Posterior cingulate gyrus (tissue), 11 donors: ENCODE measurements at regions not wholly inside any gene's neighbourhood (a gene's known extent, or its start where the extent isn't known, plus 50 kb on each side); places are given as distances from the start of the nearest gene placed in this dataset.

ENCODE experiments used
- DNase-seq, 10 donors: peaks; one replicate each; pipeline versions ENCODE4 v3.0.0 to v3.0.0-alpha.2; 2020 to 2021; ENCODE audit warnings: mixed read lengths in 3 of 10
- intact Hi-C: fragments of 100-400 bp; cut with DNase I; formaldehyde crosslinking; loops from one replicate; pipeline ENCODE4 v1.15.1; 2023

- intact Hi-C loops: loop anchor here (5.0 kb wide), 2 partner anchors 77 to 712 kb away; partner anchors contain the start of gene ETS2
- no peak for DNase-seq
Observed at GRCh38 chr21:38729754-38730379, 75.9 kb upstream of the ETS2 start.

GRCh38 chr21:38733972-38734546, 71.7 kb upstream of the ETS2 start:
- intact Hi-C loops: loop anchor here (1.0 to 5.0 kb wide), 5 partner anchors 73 to 708 kb away; partner anchors contain the start of gene ETS2
- peak; percentile 70 to 97 (median 90) for DNase-seq

GRCh38 chr21:38734646-38735365, 70.9 kb upstream of the ETS2 start:
- DNase-seq: no peak
- intact Hi-C loops: loop anchor here (1.0 to 5.0 kb wide), 5 partner anchors 72 to 707 kb away; partner anchors contain the start of gene ETS2

GRCh38 chr21:38735626-38736206, 70.0 kb upstream of the ETS2 start:
- no peak for DNase-seq
- intact Hi-C loops: loop anchor here (2.0 kb wide), 2 partner anchors 391 to 653 kb away; no protein-coding TSS in a partner anchor

GRCh38 chr21:38740090-38740489, 65.6 kb upstream of the ETS2 start:
- no peak for DNase-seq
- intact Hi-C loops: no loop called here

GRCh38 chr21:38741092-38741949, 64.4 kb upstream of the ETS2 start:
- intact Hi-C loops: no loop called here
- no peak for DNase-seq

GRCh38 chr21:38741950-38742256, 63.8 kb upstream of the ETS2 start:
- intact Hi-C loops: no loop called here

GRCh38 chr21:38742580-38743260, 63.0 kb upstream of the ETS2 start:
- intact Hi-C loops: no loop called here
- DNase-seq: no peak

More at GRCh38 chr21:38741950-38742256, 63.8 kb upstream of the ETS2 start:
- DNase-seq: no peak

- intact Hi-C loops: no loop called here
- no peak for DNase-seq
Observed at GRCh38 chr21:38743772-38744529, 61.8 kb upstream of the ETS2 start.

- intact Hi-C loops: no loop called here
- no peak for DNase-seq
Observed at GRCh38 chr21:38744861-38745260, 60.9 kb upstream of the ETS2 start.

GRCh38 chr21:38747810-38748209, 57.9 kb upstream of the ETS2 start:
- DNase-seq: no peak
- intact Hi-C loops: no loop called here

- intact Hi-C loops: no loop called here
- DNase-seq: no peak
Observed at GRCh38 chr21:38751379-38752050, 54.2 kb upstream of the ETS2 start.

GRCh38 chr21:38752051-38752505, 53.7 kb upstream of the ETS2 start:
- intact Hi-C loops: no loop called here

GRCh38 chr21:38753114-38753513, 52.6 kb upstream of the ETS2 start:
- DNase-seq: no peak
- intact Hi-C loops: no loop called here

More at GRCh38 chr21:38752051-38752505, 53.7 kb upstream of the ETS2 start:
- DNase-seq: no peak

- no peak for DNase-seq
- intact Hi-C loops: no loop called here
Observed at GRCh38 chr21:38753557-38753971, 52.2 kb upstream of the ETS2 start.
